NCI-H2107 treated with DMSO at 0.1 percent for 48 hours (cell line): ENCODE measurements at regions not wholly inside any gene's neighbourhood (a gene's known extent, or its start where the extent isn't known, plus 50 kb on each side); places are given as distances from the start of the nearest gene placed in this dataset.

Source experiments
- DNase-seq: peaks from one replicate; lab custom pipeline; 2025; ENCODE audit not compliant: unreplicated experiment; lab: John Stamatoyannopoulos, UW

GRCh38 chr1:229047840-229048620, 222.9 kb upstream of the RAB4A start:
- DNase-seq: no peak

- no peak for DNase-seq
Measured at GRCh38 chr1:229048896-229049295, 222.0 kb upstream of the RAB4A start.

- DNase-seq: no peak
Measured at GRCh38 chr1:229056046-229056445, 214.9 kb upstream of the RAB4A start.

- peak; percentile 78 for DNase-seq
Measured at GRCh38 chr1:229058111-229058561, 212.8 kb upstream of the RAB4A start.

DNA sequence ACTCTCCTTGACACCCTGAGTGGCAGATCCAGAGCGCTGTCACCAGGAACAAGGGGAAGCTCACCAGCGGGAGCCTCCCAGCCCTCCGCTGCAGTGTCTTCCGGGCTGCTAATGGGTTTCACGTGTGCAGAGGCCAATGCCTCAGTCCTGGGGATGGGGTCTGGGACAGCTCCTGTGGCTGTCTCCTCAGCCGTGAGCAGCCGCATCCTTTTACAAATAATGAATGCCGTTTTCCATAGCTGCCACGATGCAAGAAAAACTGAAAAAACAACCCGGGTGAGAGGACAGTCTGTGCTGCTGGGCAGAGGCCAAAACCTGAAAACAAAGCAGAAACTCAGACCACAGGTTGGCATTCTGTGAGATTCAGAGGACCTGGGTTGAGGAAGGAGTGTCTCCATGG, 212.2 kb upstream of the RAB4A start:
- DNase-seq: no peak

DNA sequence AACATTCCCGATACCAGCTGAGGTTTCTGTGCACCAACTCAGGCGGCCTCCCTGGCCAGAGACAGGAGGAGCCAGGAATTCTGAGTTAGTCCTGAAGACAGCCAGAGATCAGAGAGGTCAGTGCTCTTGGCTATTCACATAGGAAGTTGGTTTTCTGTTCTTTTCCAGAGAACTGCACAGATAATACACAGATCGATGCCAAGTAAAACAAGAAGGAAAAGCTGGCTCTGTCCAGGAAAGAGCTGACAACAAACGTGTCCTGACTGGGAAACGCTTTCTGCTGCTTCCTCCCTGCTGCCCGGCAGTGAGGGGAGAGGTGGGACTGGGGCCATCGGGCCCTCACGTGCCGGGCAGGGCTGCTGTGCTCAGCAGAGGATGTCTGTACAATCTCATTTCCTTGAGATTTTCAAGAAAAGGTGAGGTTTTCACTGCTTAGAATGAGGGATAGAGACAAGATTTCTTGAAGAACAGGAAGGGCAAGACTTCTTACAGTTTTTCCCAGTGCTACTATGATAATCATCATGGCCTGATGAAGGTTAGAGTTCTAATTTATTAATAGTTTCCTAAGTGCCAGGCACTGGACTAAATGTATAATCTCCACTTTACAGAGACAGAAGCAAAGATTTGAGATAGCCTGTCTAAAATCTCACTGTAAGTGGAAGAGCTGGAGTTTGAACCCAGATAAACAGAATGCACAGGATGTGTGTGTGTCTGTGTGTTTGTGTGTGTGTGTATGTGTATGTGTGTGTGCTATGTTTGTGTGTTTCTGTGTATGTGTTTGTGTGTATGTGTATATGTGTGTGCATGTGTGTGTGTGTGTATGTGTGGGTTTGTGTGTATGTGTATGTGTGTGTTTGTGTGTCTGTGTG, 211.0 kb upstream of the RAB4A start:
- DNase-seq: no peak

- no peak for DNase-seq
Measured at GRCh38 chr1:229062135-229062534, 208.8 kb upstream of the RAB4A start.

DNA sequence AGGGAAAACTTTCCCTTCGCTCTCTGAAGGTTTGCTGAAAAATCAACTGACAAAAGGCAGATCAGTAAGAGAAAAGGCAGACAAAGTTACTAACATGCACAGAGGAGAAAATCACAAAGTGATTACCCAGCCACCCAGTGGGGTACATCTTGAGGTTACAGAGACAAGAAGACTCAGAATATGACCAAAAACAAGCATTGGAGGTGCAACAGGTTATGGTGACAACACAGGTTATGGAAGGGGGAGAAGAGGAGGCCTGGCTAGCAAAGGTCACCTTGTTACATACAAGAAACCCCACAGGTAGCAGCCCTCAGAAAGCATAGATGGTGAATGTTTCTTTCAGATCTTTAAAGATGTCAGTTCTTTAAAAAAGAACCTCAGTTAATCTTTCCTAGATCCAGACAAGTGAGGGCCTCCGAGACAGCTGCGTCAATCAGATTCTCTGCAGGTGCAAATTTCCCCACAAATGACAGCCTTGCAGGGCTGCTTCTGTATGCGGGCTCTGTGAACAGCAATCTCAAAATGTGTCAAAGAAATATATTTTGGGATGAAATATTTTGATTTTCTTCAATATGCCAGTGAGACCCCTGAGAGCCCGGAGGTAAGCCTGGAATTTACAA, 207.6 kb upstream of the RAB4A start:
- DNase-seq: no peak

GRCh38 chr1:229064320-229065168, 206.4 kb upstream of the RAB4A start:
- no peak for DNase-seq

DNA sequence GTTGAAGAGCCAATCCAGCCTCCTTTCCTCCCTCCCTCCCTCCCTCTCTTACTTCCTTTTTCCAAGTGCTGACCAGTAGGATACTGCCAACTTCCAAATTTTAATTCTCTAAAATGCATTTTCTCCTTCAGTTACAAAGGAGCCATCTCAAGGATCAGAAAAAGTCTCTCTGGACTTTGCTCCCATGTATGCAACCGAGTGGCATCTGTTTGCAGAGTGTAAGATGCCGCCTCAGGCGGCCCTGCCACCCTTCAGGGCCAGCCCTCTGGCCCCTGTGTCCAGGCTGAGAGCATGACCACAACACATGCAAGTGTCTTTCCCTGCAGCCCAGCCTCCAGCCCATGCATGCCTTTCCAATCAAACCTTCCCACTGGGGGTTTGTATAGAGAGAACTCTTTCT, 205.3 kb upstream of the RAB4A start:
- no peak for DNase-seq

DNA sequence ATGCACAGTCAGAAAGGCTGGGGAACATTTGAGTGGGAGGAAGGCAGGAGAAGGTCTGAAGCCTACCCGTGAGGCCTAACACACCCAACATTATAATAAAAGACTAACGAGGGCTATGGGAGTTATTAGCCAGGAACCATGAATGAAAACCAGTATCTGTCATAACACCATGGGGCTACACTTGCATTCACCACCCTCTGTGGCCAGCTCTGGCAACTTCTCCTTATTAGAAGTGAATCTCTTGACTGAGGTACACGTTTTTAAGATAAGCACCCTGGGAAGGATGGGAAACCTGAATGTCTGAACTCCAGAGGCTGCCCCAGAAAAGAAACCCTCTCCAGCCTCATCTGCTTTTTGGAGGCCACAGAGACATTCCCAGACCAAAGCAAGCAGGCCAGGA, 204.3 kb upstream of the RAB4A start:
- no peak for DNase-seq

- no peak for DNase-seq
Measured at GRCh38 chr1:229067546-229067945, 203.4 kb upstream of the RAB4A start.

GRCh38 chr1:229068270-229068987, 202.5 kb upstream of the RAB4A start:
- DNase-seq: no peak

DNA sequence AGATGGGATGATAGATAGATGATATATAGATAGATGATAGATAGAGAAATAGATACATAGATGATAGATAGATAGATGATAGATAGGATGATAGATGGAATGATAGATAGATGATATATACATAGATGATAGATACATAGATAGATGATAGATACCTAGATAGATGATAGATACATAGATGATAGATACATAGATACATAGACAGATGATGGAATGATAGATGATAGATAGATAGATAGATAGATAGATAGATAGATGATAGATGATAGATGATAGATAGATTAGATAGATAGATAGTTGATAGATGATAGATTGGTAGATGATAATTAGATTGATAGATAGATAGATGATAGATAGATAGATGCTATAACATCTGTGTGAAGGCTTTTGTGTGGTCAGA, 201.7 kb upstream of the RAB4A start:
- DNase-seq: no peak

DNA sequence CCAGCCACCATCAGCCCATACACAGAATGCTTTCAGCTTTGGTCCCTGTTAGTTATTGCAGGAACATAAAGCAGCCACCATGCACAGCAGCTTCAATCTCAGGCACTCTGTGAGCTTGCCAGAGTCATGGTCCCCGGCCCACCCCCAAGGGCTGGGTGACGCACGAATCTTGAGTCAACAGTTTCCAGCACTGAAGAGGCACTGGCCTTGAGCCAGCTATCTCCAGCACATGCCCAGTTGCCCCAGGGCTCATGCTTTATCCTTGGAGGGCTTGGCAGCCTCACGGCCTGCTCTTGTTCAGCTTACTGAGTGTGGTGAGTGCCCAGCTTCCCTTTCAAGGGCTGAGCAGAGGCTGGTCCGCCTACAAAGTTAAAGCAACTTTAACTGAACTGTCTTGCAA, 200.7 kb upstream of the RAB4A start:
- DNase-seq: peak; percentile 45

DNA sequence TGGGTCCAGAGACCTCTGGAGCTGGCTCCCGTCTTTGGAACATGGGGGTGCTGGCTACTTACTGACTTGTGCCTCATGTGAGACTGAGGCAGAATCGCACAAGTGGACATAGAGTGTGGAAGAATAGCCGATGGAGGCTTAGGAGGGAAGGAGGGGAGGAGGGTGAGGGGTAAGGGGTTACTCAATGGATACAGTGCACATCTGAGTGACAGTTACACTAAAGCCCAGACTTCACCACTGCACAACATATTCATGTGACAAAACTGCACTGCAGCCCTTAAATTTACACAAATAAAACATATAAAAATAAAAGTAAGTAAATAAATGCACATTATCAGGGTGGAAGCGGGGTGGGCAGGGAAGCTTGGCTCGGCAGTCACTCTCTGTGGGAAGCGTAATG, 197.7 kb upstream of the RAB4A start:
- DNase-seq: no peak

DNA sequence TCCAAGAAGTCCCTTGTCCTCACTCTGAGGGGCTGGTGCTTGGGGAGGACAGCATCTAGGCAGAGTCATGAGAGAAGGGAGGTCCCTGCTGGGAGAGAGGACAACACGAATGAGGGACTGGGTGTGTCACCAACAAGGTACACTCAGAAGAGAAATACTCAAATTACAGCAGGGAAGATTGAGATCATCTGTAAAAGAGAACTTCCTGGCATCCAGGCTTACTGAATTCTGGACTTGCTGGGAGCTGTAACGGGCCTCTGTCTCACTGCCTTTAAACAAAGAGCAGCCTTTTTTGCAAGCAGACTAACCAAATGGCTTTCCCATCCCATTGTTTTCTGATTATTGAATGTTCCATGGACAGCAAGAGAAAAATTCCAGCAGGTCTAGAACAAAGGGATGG, 195.7 kb upstream of the RAB4A start:
- DNase-seq: peak; percentile 17

DNA sequence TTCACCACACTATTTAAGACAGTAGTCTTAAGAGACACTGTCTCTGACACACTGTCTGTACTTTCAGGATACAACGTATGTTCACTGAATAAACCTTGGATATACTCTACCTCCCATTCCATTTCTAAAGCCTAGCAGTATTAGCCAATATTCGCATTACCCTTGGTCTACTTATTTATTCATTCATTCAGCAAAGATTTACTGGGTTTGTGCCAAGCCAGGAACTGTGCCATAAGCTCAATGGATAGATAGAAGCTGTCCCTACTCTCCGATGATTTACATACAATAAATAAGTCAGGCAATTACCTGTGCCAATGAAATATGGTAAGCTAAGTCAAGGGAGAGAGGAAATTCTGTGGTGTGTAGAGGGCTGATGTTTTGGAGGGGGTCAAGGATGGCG, 195.2 kb upstream of the RAB4A start:
- DNase-seq: no peak

DNA sequence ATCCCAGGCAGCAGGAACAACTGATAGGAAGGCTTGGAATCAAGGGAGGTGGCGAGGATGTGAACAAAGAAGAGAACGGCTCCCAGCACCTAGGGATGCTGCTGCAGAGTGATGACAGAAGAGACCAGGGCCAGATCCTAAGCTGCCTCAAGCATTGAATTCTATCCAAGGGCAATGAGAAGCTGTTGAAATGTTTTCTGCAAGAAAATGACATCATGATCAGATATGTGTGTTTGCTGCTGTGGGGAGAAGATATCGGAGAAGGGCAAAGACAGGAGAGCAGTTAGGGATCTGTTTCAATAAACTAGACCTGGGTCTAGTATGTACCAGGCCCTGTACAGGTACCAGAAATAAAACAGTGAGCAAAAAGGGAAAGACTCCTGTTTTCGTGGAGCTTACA, 194.7 kb upstream of the RAB4A start:
- no peak for DNase-seq

GRCh38 chr1:229079016-229079595, 191.8 kb upstream of the RAB4A start:
- DNase-seq: no peak
